ENCODE measurements at regions not wholly inside any gene's neighbourhood (a gene's known extent, or its start where the extent isn't known, plus 50 kb on each side); places are given as distances from the start of the nearest gene placed in this dataset.

GRCh38 chr3:168714609-168715240, 619.0 kb upstream of the GOLIM4 start:
- Mint-ChIP-seq H3K9me3 (no peaks in the 10 kb centered on the region), H3K4me1 (ENCODE audit: unreplicated experiment) (no peaks in the 10 kb centered on the region), H3K4me3 (no peak overlapping the region), H3K27ac (no peak overlapping the region), H3K36me3 (no peaks in the 10 kb centered on the region), H3K27me3 (no peaks in the 10 kb centered on the region)
- no peak for TF ChIP-seq CTCF (conservative IDR thresholded peaks at IDR 0.05)
- DNase-seq (ENCODE audit: extremely low spot score, unreplicated experiment): no peak

GRCh38 chr3:168709073-168709472, 613.3 kb upstream of the GOLIM4 start:
- Mint-ChIP-seq H3K27ac (no peak overlapping the region), H3K9me3 (no peaks in the 10 kb centered on the region), H3K4me1 (ENCODE audit: unreplicated experiment) (no peaks in the 10 kb centered on the region), H3K4me3 (no peak overlapping the region), H3K36me3 (no peaks in the 10 kb centered on the region), H3K27me3 (no peaks in the 10 kb centered on the region)
- DNase-seq (ENCODE audit: extremely low spot score, unreplicated experiment): no peak
- no peak for TF ChIP-seq CTCF (conservative IDR thresholded peaks at IDR 0.05)

- no peaks in the 10 kb centered on the region for H3K27me3 Mint-ChIP-seq
- DNase-seq (ENCODE audit: extremely low spot score, unreplicated experiment): no peak
- no peak overlapping the region for H3K27ac Mint-ChIP-seq
- no peak overlapping the region for H3K4me3 Mint-ChIP-seq
- no peaks in the 10 kb centered on the region for H3K4me1 Mint-ChIP-seq (ENCODE audit: unreplicated experiment)
- H3K9me3 Mint-ChIP-seq: no peaks in the 10 kb centered on the region
- no peak for TF ChIP-seq CTCF (conservative IDR thresholded peaks at IDR 0.05)
- H3K36me3 Mint-ChIP-seq: no peaks in the 10 kb centered on the region
These were observed 612.2 kb upstream of the GOLIM4 start for GRCh38 chr3:168707900-168708299.

GRCh38 chr3:168705412-168705811, 609.7 kb upstream of the GOLIM4 start:
- Mint-ChIP-seq H3K36me3 (no peaks in the 10 kb centered on the region), H3K9me3 (no peaks in the 10 kb centered on the region), H3K27me3 (no peaks in the 10 kb centered on the region), H3K4me3 (no peak overlapping the region), H3K4me1 (ENCODE audit: unreplicated experiment) (no peaks in the 10 kb centered on the region), H3K27ac (no peak overlapping the region)
- no peak for DNase-seq (ENCODE audit: extremely low spot score, unreplicated experiment)
- no peak for TF ChIP-seq CTCF (conservative IDR thresholded peaks at IDR 0.05)

- no peak for DNase-seq (ENCODE audit: extremely low spot score, unreplicated experiment)
- H3K36me3 Mint-ChIP-seq: no peaks in the 10 kb centered on the region
- no peaks in the 10 kb centered on the region for H3K4me1 Mint-ChIP-seq (ENCODE audit: unreplicated experiment)
- H3K27ac Mint-ChIP-seq: no peak overlapping the region
- no peaks in the 10 kb centered on the region for H3K9me3 Mint-ChIP-seq
- TF ChIP-seq CTCF (conservative IDR thresholded peaks at IDR 0.05): no peak
- H3K27me3 Mint-ChIP-seq: no peaks in the 10 kb centered on the region
- H3K4me3 Mint-ChIP-seq: no peak overlapping the region
These were observed 600.3 kb upstream of the GOLIM4 start for GRCh38 chr3:168696051-168696450.

- H3K27me3 Mint-ChIP-seq: no peaks in the 10 kb centered on the region
- no peaks in the 10 kb centered on the region for H3K9me3 Mint-ChIP-seq
- DNase-seq (ENCODE audit: extremely low spot score, unreplicated experiment): no peak
- TF ChIP-seq CTCF (conservative IDR thresholded peaks at IDR 0.05): no peak
- H3K27ac Mint-ChIP-seq: no peak overlapping the region
- H3K4me1 Mint-ChIP-seq (ENCODE audit: unreplicated experiment): no peaks in the 10 kb centered on the region
- H3K4me3 Mint-ChIP-seq: no peak overlapping the region
- H3K36me3 Mint-ChIP-seq: no peaks in the 10 kb centered on the region
These were observed 598.1 kb upstream of the GOLIM4 start for GRCh38 chr3:168693870-168694269.
